ENCODE measurements at regions not wholly inside any gene's neighbourhood (a gene's known extent, or its start where the extent isn't known, plus 50 kb on each side); places are given as distances from the start of the nearest gene placed in this dataset.

DNA sequence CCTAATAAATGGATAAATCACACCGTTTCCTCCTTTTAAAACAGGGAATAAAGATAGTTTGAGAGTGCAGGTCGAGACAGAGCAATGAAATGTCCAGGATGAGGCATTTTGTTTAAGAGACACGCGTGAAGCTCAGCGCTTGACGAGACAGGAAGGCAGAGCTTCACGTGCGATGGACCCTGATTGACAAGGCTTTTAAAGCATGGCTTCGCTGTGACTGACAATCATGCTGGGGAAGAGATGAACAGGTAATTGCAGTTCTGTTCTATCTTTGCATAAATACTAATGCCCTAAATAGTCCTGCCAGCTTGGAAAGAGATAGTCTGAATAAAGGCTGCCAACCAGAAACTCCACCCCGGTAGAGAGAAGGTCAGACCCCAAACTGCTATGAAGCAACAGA lies 442.3 kb upstream of the PFKP start:
- TF ChIP-seq, protein P1, sequence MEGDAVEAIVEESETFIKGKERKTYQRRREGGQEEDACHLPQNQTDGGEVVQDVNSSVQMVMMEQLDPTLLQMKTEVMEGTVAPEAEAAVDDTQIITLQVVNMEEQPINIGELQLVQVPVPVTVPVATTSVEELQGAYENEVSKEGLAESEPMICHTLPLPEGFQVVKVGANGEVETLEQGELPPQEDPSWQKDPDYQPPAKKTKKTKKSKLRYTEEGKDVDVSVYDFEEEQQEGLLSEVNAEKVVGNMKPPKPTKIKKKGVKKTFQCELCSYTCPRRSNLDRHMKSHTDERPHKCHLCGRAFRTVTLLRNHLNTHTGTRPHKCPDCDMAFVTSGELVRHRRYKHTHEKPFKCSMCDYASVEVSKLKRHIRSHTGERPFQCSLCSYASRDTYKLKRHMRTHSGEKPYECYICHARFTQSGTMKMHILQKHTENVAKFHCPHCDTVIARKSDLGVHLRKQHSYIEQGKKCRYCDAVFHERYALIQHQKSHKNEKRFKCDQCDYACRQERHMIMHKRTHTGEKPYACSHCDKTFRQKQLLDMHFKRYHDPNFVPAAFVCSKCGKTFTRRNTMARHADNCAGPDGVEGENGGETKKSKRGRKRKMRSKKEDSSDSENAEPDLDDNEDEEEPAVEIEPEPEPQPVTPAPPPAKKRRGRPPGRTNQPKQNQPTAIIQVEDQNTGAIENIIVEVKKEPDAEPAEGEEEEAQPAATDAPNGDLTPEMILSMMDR (IDR thresholded peaks at IDR 0.05), result no peak
- no peak for TF ChIP-seq POLR2A (IDR thresholded peaks at IDR 0.05)

Data from right lobe of liver (tissue), 4 donors.